ENCODE measurements at regions not wholly inside any gene's neighbourhood (a gene's known extent, or its start where the extent isn't known, plus 50 kb on each side); places are given as distances from the start of the nearest gene placed in this dataset.

- intact Hi-C loops (cut with DNase I; ENCODE audit: low total_unique reads) (no loop called here), in situ Hi-C loops (cut with MboI; ENCODE audit: low pct_ligation_motif_present in 1 of 4, low pct_unique_long_range_greater_than_20kb in 1 of 4, low sequenced_read_pairs in 3 of 4) (no loop called here)
- no peak for DNase-seq
- no peak overlapping the region for H3K4me3 ChIP-seq
- WGBS, 2 donors (ENCODE audit: low coverage in 1 of 2) = 79 to 84% methylated on average over 3 of the region's 3 CpGs
- H3K27me3 ChIP-seq = no peaks in the 10 kb centered on the region
- no peak for TF ChIP-seq EP300 (IDR thresholded peaks at IDR 0.05; ENCODE audit: low read depth)
- TF ChIP-seq POLR2A (IDR thresholded peaks at IDR 0.05) = no peak
- no peak for TF ChIP-seq POLR2AphosphoS5 (IDR thresholded peaks at IDR 0.05)
- TF ChIP-seq, protein P1, sequence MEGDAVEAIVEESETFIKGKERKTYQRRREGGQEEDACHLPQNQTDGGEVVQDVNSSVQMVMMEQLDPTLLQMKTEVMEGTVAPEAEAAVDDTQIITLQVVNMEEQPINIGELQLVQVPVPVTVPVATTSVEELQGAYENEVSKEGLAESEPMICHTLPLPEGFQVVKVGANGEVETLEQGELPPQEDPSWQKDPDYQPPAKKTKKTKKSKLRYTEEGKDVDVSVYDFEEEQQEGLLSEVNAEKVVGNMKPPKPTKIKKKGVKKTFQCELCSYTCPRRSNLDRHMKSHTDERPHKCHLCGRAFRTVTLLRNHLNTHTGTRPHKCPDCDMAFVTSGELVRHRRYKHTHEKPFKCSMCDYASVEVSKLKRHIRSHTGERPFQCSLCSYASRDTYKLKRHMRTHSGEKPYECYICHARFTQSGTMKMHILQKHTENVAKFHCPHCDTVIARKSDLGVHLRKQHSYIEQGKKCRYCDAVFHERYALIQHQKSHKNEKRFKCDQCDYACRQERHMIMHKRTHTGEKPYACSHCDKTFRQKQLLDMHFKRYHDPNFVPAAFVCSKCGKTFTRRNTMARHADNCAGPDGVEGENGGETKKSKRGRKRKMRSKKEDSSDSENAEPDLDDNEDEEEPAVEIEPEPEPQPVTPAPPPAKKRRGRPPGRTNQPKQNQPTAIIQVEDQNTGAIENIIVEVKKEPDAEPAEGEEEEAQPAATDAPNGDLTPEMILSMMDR (IDR thresholded peaks at IDR 0.05) = no peak
- no peaks in the 10 kb centered on the region for H3K9me3 ChIP-seq
- no peaks in the 10 kb centered on the region for H3K4me1 ChIP-seq
- no peaks in the 10 kb centered on the region for H3K36me3 ChIP-seq
- no peak overlapping the region for H3K27ac ChIP-seq
Observed at GRCh38 chr1:90824551-90824950, 107.4 kb upstream of the BARHL2 start.

- 67 to 80% methylated on average over 1 to 3 of the region's 3 CpGs for WGBS, 2 donors (ENCODE audit: low coverage in 1 of 2)
- intact Hi-C loops (cut with DNase I; ENCODE audit: low total_unique reads) = no loop called here
- in situ Hi-C loops (cut with MboI; ENCODE audit: low pct_ligation_motif_present in 1 of 4, low pct_unique_long_range_greater_than_20kb in 1 of 4, low sequenced_read_pairs in 3 of 4) = no loop called here
- H3K27ac ChIP-seq = no peak overlapping the region
- TF ChIP-seq POLR2AphosphoS5 (IDR thresholded peaks at IDR 0.05) (no peak), EP300 (IDR thresholded peaks at IDR 0.05; ENCODE audit: low read depth) (no peak), POLR2A (IDR thresholded peaks at IDR 0.05) (no peak)
- TF ChIP-seq, protein P1 (IDR thresholded peaks at IDR 0.05) = no peak
- H3K27me3 ChIP-seq = no peaks in the 10 kb centered on the region
- H3K9me3 ChIP-seq = no peaks in the 10 kb centered on the region
- no peaks in the 10 kb centered on the region for H3K4me1 ChIP-seq
- no peaks in the 10 kb centered on the region for H3K36me3 ChIP-seq
- no peak for DNase-seq
- no peak overlapping the region for H3K4me3 ChIP-seq
Observed at GRCh38 chr1:90823686-90824085, 106.6 kb upstream of the BARHL2 start.

GRCh38 chr1:90821788-90822359 is 104.8 kb upstream of the BARHL2 start:
- no peaks in the 10 kb centered on the region for H3K9me3 ChIP-seq
- TF ChIP-seq POLR2A (IDR thresholded peaks at IDR 0.05) (no peak), POLR2AphosphoS5 (IDR thresholded peaks at IDR 0.05) (no peak), EP300 (IDR thresholded peaks at IDR 0.05; ENCODE audit: low read depth) (no peak)
- TF ChIP-seq, protein P1 (IDR thresholded peaks at IDR 0.05) = no peak
- H3K27ac ChIP-seq = no peak overlapping the region
- no peaks in the 10 kb centered on the region for H3K4me1 ChIP-seq
- H3K4me3 ChIP-seq = no peak overlapping the region
- in situ Hi-C loops (cut with MboI; ENCODE audit: low pct_ligation_motif_present in 1 of 4, low pct_unique_long_range_greater_than_20kb in 1 of 4, low sequenced_read_pairs in 3 of 4) = no loop called here
- H3K36me3 ChIP-seq = no peaks in the 10 kb centered on the region
- 80 to 87% methylated on average over 3 to 5 of the region's 5 CpGs for WGBS, 2 donors (ENCODE audit: low coverage in 1 of 2)
- DNase-seq = no peak
- intact Hi-C loops (cut with DNase I; ENCODE audit: low total_unique reads) = no loop called here
- no peaks in the 10 kb centered on the region for H3K27me3 ChIP-seq

GRCh38 chr1:90821152-90821787 is 104.2 kb upstream of the BARHL2 start:
- Histone ChIP-seq H3K4me1 (no peaks in the 10 kb centered on the region), H3K27me3 (no peaks in the 10 kb centered on the region), H3K4me3 (no peak overlapping the region), H3K27ac (no peak overlapping the region), H3K36me3 (no peaks in the 10 kb centered on the region), H3K9me3 (no peaks in the 10 kb centered on the region)
- DNase-seq = no peak
- in situ Hi-C loops (cut with MboI; ENCODE audit: low pct_ligation_motif_present in 1 of 4, low pct_unique_long_range_greater_than_20kb in 1 of 4, low sequenced_read_pairs in 3 of 4) = no loop called here
- intact Hi-C loops (cut with DNase I; ENCODE audit: low total_unique reads) = no loop called here
- TF ChIP-seq POLR2A (IDR thresholded peaks at IDR 0.05) (no peak), EP300 (IDR thresholded peaks at IDR 0.05; ENCODE audit: low read depth) (no peak), POLR2AphosphoS5 (IDR thresholded peaks at IDR 0.05) (no peak)
- TF ChIP-seq, protein P1 (IDR thresholded peaks at IDR 0.05) = no peak
- WGBS, 2 donors (ENCODE audit: low coverage in 1 of 2) = 72 to 76% methylated on average over 5 of the region's 5 CpGs
